Erythroblast (primary cell): ENCODE measurements at regions not wholly inside any gene's neighbourhood (a gene's known extent, or its start where the extent isn't known, plus 50 kb on each side); places are given as distances from the start of the nearest gene placed in this dataset.

Experiments used
- GATA1 ChIP-seq: IDR thresholded peaks from 2 replicates; pipeline ENCODE4 v1.6.1; 2011; ENCODE audit warnings: low read depth, mild to moderate bottlenecking, control low read depth, low read length, moderate library complexity
- POLR2A ChIP-seq: IDR thresholded peaks from 2 replicates; pipeline ENCODE4 v1.6.1; 2011; ENCODE audit warnings: mild to moderate bottlenecking, low read length

DNA sequence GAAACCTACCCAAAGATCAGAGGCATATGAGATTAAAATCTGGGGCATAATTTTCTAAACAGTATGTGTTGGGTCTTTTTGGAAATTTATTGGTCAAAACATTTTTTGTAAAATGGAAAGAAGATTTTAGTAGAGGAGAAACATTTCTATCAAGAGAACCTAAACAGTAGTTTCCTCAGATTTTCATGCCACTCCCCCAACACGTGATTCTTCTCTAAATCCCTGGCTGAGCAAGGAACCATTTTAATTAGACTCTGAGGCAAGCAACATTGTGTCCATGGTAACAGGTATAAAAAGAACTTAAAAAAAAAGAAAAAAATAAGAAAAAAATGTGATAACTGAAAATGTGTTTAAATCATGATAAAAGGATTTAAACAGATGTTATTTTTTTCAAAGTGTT lies 1105.2 kb upstream of the ZEB2 start:
- TF ChIP-seq POLR2A (no peak), GATA1 (no peak)
